ENCODE measurements at regions not wholly inside any gene's neighbourhood (a gene's known extent, or its start where the extent isn't known, plus 50 kb on each side); places are given as distances from the start of the nearest gene placed in this dataset.

GRCh38 chr4:99714179-99714578 lies 56.6 kb upstream of the C4orf54 start:
- DNase-seq (ENCODE audit: extremely low read depth, low read depth, low spot score): no peak

GRCh38 chr4:99712530-99712929 lies 54.9 kb upstream of the C4orf54 start:
- DNase-seq (ENCODE audit: extremely low read depth, low read depth, low spot score): no peak

- no peak for DNase-seq (ENCODE audit: extremely low read depth, low read depth, low spot score)
These were observed 54.5 kb upstream of the C4orf54 start for GRCh38 chr4:99712099-99712498.

GRCh38 chr4:99711657-99712056 lies 54.0 kb upstream of the C4orf54 start:
- no peak for DNase-seq (ENCODE audit: extremely low read depth, low read depth, low spot score)

GRCh38 chr4:99710681-99711345 lies 53.2 kb upstream of the C4orf54 start:
- DNase-seq (ENCODE audit: extremely low read depth, low read depth, low spot score): no peak

GRCh38 chr4:99710020-99710419 lies 52.4 kb upstream of the C4orf54 start:
- no peak for DNase-seq (ENCODE audit: extremely low read depth, low read depth, low spot score)

- no peak for DNase-seq (ENCODE audit: extremely low read depth, low read depth, low spot score)
These were observed 50.9 kb upstream of the C4orf54 start for GRCh38 chr4:99708551-99708950.

Measured in glomerular endothelial cell (primary cell).